B cell (primary cell): ENCODE measurements at regions not wholly inside any gene's neighbourhood (a gene's known extent, or its start where the extent isn't known, plus 50 kb on each side); places are given as distances from the start of the nearest gene placed in this dataset.
A peak's percentile ranks its signal among the peaks of the same experiment; 100 is the strongest.

ENCODE experiments used
- ATAC-seq: fragments of 200-7000 bp; cut with Tn5 transposase; one replicate; pipeline ENCODE4 v1.10.0; 2021; ENCODE audit warnings: low read depth, mild to moderate bottlenecking, moderate number of reproducible peaks, moderate library complexity
- CTCF ChIA-PET: fragments of 350-600 bp; sonication (Branson Sonifier 250); formaldehyde crosslinking; loops from one replicate; lab custom pipeline; 2021; ENCODE audit warnings: antibody characterized with exemption, inconsistent platforms; lab: Charles Lee
- POLR2A ChIA-PET: fragments of 350-600 bp; sonication (Branson Sonifier 250); formaldehyde crosslinking; loops from one replicate; lab custom pipeline; 2021; ENCODE audit warnings: antibody characterized with exemption; lab: Charles Lee
- DNase-seq: peaks from one replicate; pipeline ENCODE4 v3.0.0; 2013
- H2AFZ ChIP-seq: 2 replicates; pipeline ENCODE4 v1.6.1; 2012; ENCODE audit warnings: mild to moderate bottlenecking, low read depth, low read length; ENCODE audit not compliant: insufficient read depth, poor library complexity, severe bottlenecking
- H3K27ac ChIP-seq, 2 donors: 1 replicate in 1 of 2; 2 replicates in 1 of 2; pipeline ENCODE4 v1.5.1; 2012 to 2013; ENCODE audit warnings: low read length in 2 of 2, mild to moderate bottlenecking in 2 of 2, moderate library complexity in 1 of 2
- H3K27me3 ChIP-seq, 4 experiments: fragments of 200-600 bp in 1 of 4; sonication (generic) in 1 of 4; replicated peaks in 1 of 4; 1 replicate in 2 of 4; 2 replicates in 2 of 4; pipeline versions ENCODE4 v1.6.1 to v1.7.0; 2013 to 2016; ENCODE audit warnings: low read length in 3 of 4, mild to moderate bottlenecking in 2 of 4, mixed read lengths in 1 of 4, moderate library complexity in 1 of 4; ENCODE audit not compliant: insufficient read depth in 4 of 4, control insufficient read depth in 3 of 4; ENCODE audit errors: control extremely low read depth in 1 of 4
- H3K36me3 ChIP-seq, 2 experiments: replicated peaks in 1 of 2; 1 replicate in 1 of 2; 2 replicates in 1 of 2; pipeline versions ENCODE4 v1.6.1 to v1.7.1; 2013; ENCODE audit warnings: low read length in 1 of 2; ENCODE audit not compliant: insufficient read depth in 2 of 2, control insufficient read depth in 1 of 2; ENCODE audit errors: control extremely low read depth in 1 of 2, extremely low read depth in 1 of 2
- H3K4me1 ChIP-seq, 2 donors: fragments of 200-600 bp in 1 of 2; sonication (generic) in 1 of 2; 1 replicate in 1 of 2; 2 replicates in 1 of 2; pipeline versions ENCODE4 v1.5.1 to v1.6.1; 2013 to 2017; ENCODE audit warnings: low read length in 2 of 2; ENCODE audit not compliant: control insufficient read depth in 2 of 2, insufficient read depth in 2 of 2
- H3K4me2 ChIP-seq: replicated peaks from 2 replicates; pipeline ENCODE3; 2012; ENCODE audit warnings: mild to moderate bottlenecking, low read depth, low read length; ENCODE audit not compliant: poor library complexity, severe bottlenecking
- H3K4me3 ChIP-seq, 5 experiments: fragments of 200-600 bp in 1 of 5; sonication (generic) in 1 of 5; 1 replicate in 3 of 5; 2 replicates in 2 of 5; pipeline versions ENCODE4 v1.5.1 to v1.7.0; 2011 to 2016; ENCODE audit warnings: low read length in 4 of 5, mild to moderate bottlenecking in 4 of 5, low read depth in 2 of 5, control low read depth in 1 of 5, moderate library complexity in 1 of 5; ENCODE audit not compliant: insufficient read depth in 1 of 5; ENCODE audit errors: control extremely low read depth in 1 of 5, extremely low read depth in 1 of 5
- H3K79me2 ChIP-seq: fragments of 200-600 bp; sonication (generic); one replicate; pipeline ENCODE4 v1.6.0; 2016; ENCODE audit warnings: low read length; ENCODE audit not compliant: control insufficient read depth, insufficient read depth
- H3K9ac ChIP-seq: fragments of 200-600 bp; sonication (generic); 2 replicates; pipeline ENCODE4 v1.6.1; 2017; ENCODE audit warnings: mild to moderate bottlenecking, low read length, moderate library complexity
- H3K9me3 ChIP-seq, 3 donors: one replicate each; pipeline versions ENCODE4 v1.6.1 to v1.7.1; 2013; ENCODE audit warnings: low read length in 2 of 3; ENCODE audit not compliant: control insufficient read depth in 2 of 3, insufficient read depth in 1 of 3; ENCODE audit errors: control extremely low read depth in 1 of 3
- H4K20me1 ChIP-seq: 2 replicates; pipeline ENCODE4 v1.6.0; 2012; ENCODE audit warnings: mild to moderate bottlenecking, low read length; ENCODE audit not compliant: insufficient read depth, control insufficient read depth, poor library complexity, severe bottlenecking
- H3K27ac Mint-ChIP-seq: one replicate; pipeline ENCODE4 v1.8.0; 2021; ENCODE audit warnings: mixed read lengths
- H3K27me3 Mint-ChIP-seq: one replicate; pipeline ENCODE4 v1.8.0; 2021; ENCODE audit warnings: mixed read lengths
- H3K4me1 Mint-ChIP-seq: one replicate; pipeline ENCODE4 v1.8.0; 2021; ENCODE audit warnings: mixed read lengths
- H3K4me3 Mint-ChIP-seq: one replicate; pipeline ENCODE4 v1.8.0; 2021; ENCODE audit warnings: mixed read lengths
- H3K9me3 Mint-ChIP-seq: one replicate; pipeline ENCODE4 v1.8.0; 2022; ENCODE audit warnings: mixed read lengths; ENCODE audit not compliant: insufficient read depth
- EZH2 ChIP-seq: IDR thresholded peaks from 2 replicates; pipeline ENCODE4 v1.6.1; 2012; ENCODE audit warnings: borderline replicate concordance, low read depth, mild to moderate bottlenecking, moderate library complexity, low read length; ENCODE audit not compliant: insufficient read depth, poor library complexity, severe bottlenecking
- WGBS: methylation state at CpG from one replicate; pipeline ENCODE4 v1.1.5; 2013; ENCODE audit warnings: missing lambda C conversion rate; ENCODE audit not compliant: insufficient coverage; 5-methylcytosine and 5-hydroxymethylcytosine counted together
- intact Hi-C: fragments of 100-400 bp; cut with micrococcal nuclease; formaldehyde crosslinking; loops from one replicate; pipeline ENCODE4 v1.10.0; 2022
- TF ChIP-seq, protein P1 (sequence below): fragments of 200-600 bp; IDR thresholded peaks from one replicate; pipeline ENCODE4 v1.8.0; 2022; ENCODE audit warnings: antibody characterized with exemption, mild to moderate bottlenecking

DNA sequence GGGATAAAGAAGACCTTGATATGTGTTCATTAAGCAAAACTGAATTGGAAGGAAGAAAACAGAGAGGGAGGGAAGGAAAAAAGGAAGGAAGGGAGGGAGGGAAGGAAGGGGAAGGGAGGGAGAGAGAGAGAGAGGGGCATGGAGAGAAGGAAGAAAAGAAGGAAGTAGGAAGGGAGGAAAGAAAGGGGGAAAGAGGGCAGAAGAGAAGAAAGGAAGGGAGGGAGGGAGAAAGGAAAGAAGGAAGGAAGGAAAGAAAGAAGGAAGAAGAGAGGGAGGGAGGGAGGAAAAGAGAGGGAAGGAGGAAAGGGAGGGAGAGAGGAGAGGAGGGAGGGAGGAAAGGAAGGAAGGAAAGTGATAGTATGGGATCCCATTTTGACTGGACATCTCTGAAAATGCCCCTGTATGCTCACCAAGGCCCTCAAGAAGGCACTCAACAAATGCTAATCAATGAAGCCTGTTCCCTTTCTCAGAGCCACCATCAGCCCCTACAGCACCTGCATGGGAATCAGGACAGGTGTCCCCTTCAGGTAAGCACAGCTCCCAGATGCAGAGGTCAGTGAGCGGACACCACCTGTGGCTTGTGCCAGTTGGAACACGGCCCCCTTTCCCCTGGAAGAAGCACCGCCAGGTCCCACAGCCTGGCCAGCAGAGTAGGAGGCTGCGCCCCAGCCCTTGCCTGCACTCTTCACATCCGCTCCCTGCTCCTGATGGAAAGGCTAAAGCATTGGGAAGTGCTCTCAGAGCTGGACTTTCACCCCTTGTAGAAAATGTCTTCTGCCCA is 161.4 kb upstream of the DIO3 start:
- Histone ChIP-seq H3K27me3 (peaks cover 0 to 11% (median 0%) of the 10 kb centered on the region in 4 experiments), H3K9me3 (peaks cover 0 to 4% (median 0%) of the 10 kb centered on the region in 3 donors), H4K20me1 (no peaks in the 10 kb centered on the region), H2AFZ (no peak overlapping the region), H3K4me3 (no peak overlapping the region), H3K9ac (no peak overlapping the region), H3K27ac (no peak overlapping the region), H3K4me2 (peak overlapping the region; percentile 5), H3K4me1 (peaks cover 0 to 14% of the 10 kb centered on the region in 2 donors), H3K79me2 (no peaks in the 10 kb centered on the region), H3K36me3 (no peaks in the 10 kb centered on the region)
- ATAC-seq (no peak), DNase-seq (no peak)
- ChIA-PET POLR2A (no interaction called here), CTCF (no interaction called here)
- peaks cover 8% of the 10 kb centered on the region for H3K4me1 Mint-ChIP-seq
- intact Hi-C loops: no loop called here
- TF ChIP-seq, protein P1, sequence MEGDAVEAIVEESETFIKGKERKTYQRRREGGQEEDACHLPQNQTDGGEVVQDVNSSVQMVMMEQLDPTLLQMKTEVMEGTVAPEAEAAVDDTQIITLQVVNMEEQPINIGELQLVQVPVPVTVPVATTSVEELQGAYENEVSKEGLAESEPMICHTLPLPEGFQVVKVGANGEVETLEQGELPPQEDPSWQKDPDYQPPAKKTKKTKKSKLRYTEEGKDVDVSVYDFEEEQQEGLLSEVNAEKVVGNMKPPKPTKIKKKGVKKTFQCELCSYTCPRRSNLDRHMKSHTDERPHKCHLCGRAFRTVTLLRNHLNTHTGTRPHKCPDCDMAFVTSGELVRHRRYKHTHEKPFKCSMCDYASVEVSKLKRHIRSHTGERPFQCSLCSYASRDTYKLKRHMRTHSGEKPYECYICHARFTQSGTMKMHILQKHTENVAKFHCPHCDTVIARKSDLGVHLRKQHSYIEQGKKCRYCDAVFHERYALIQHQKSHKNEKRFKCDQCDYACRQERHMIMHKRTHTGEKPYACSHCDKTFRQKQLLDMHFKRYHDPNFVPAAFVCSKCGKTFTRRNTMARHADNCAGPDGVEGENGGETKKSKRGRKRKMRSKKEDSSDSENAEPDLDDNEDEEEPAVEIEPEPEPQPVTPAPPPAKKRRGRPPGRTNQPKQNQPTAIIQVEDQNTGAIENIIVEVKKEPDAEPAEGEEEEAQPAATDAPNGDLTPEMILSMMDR: no peak
- no peak for TF ChIP-seq EZH2
- 94% methylated on average over 3 of the region's 5 CpGs for WGBS
- H3K27ac Mint-ChIP-seq: no peak overlapping the region
- no peaks in the 10 kb centered on the region for H3K9me3 Mint-ChIP-seq
- H3K4me3 Mint-ChIP-seq: no peak overlapping the region
- H3K27me3 Mint-ChIP-seq: peaks cover 29% of the 10 kb centered on the region

DNA sequence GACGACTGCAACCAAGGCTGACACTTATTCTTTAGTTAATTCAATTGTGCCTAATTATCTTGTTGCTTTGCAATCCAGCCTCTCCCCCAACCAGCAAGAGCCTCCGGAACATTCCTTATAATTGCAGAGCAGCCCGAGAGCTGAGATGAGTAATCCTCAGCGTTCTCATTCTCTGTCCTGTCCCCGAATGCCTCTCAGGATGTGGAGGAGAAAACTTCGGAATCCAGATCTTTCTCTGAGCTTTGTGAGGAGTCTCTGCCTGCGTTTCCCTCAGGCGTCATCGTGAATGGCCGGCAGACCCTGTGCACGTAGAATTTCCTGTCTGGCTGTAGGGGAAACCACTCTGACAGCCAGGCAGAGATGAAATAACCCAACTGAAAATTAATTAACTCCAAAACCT is 160.5 kb upstream of the DIO3 start:
- TF ChIP-seq, protein P1: no peak
- Histone ChIP-seq H3K4me2 (peak overlapping the region; percentile 44), H3K27ac (no peak overlapping the region), H3K9ac (no peak overlapping the region), H3K36me3 (no peaks in the 10 kb centered on the region), H3K9me3 (peaks cover 0 to 4% (median 0%) of the 10 kb centered on the region in 3 donors), H4K20me1 (no peaks in the 10 kb centered on the region), H3K4me3 (no peak overlapping the region), H3K27me3 (peaks cover 0 to 8% (median 0%) of the 10 kb centered on the region in 4 experiments), H2AFZ (peak overlapping the region; percentile 49), H3K4me1 (peaks cover 0 to 14% of the 10 kb centered on the region in 2 donors), H3K79me2 (no peaks in the 10 kb centered on the region)
- Mint-ChIP-seq H3K27me3 (peaks cover 24% of the 10 kb centered on the region), H3K4me1 (peaks cover 8% of the 10 kb centered on the region), H3K9me3 (no peaks in the 10 kb centered on the region), H3K4me3 (no peak overlapping the region), H3K27ac (no peak overlapping the region)
- POLR2A ChIA-PET: no interaction called here
- CTCF ChIA-PET: no interaction called here
- DNase-seq (no peak), ATAC-seq (no peak)
- WGBS: 3% methylated on average over 6 of the region's 11 CpGs
- intact Hi-C loops: no loop called here
